HK-2 (cell line): ENCODE measurements at regions not wholly inside any gene's neighbourhood (a gene's known extent, or its start where the extent isn't known, plus 50 kb on each side); places are given as distances from the start of the nearest gene placed in this dataset.
"Not testable (repeated sequence)": the region's sequence is repeated elsewhere in the genome, so short reads cannot be mapped to it uniquely, and the experiment has no call there.

Source experiments
- DNase-seq: peaks from one replicate; pipeline ENCODE4 v3.0.0-alpha.2; 2018; ENCODE audit not compliant: unreplicated experiment

DNA sequence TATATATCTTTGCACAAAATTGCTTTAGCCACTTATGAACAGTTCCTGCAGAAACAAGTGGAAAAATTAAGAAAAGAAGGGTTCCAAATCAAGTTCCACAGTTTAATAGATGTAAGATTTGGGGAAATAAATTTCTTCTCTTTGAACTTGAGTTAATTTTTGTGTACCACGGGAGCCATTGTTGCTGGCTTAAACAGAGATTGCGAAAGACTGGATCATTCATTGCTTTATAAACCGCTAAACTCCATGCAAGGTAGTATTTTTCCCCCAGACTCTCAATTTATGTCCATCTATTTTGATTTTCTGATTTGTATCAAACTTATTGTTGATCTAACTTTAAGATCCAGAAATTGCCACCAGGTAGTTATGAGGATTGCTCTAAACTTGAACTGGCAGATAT is 246.1 kb upstream of the ADGRL4 start:
- no peak for DNase-seq

- no peak for DNase-seq
These were observed 233.3 kb upstream of the ADGRL4 start for GRCh38 chr1:79239840-79240239.

GRCh38 chr1:79235301-79236002 is 228.9 kb upstream of the ADGRL4 start:
- no peak for DNase-seq

GRCh38 chr1:79232818-79233217 is 226.3 kb upstream of the ADGRL4 start:
- DNase-seq = no peak

DNA sequence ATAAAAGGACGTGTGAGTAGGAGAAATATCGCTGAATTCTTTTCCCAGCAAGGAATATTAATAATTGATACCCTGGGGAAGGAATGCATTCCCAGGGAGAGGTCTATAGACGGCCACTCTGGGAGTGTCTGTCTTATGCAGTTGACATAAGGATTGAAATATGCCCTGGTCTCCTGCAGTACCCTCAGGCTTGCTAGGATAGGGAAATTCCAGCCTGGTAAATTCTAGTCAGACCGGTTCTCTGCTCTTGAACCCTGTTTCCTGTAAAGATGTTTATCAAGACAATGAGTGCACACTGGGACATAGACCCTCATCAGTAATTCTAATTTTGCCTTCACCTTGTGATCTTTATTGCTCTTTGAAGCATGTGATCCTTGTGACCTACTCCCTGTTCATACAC is 224.2 kb upstream of the ADGRL4 start:
- not testable (repeated sequence) for DNase-seq

DNA sequence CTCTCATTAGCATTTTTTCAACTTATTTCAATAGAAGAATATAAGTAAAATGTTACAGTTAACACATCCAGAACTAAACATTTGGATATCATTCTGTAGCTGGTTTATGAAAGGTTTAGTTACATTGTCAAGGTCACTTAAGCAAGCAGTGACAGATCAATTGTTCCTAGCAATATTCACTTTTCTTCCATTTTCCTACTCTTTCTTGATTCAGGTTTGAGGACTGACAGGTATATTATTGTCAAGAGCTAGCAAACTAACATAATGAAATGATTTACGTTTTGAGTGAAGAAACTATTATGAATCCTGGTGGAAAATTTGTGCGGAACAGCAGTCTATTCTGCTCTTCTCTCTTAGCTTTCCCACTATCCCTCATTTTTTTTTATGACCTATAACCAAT is 220.4 kb upstream of the ADGRL4 start:
- DNase-seq = no peak

DNA sequence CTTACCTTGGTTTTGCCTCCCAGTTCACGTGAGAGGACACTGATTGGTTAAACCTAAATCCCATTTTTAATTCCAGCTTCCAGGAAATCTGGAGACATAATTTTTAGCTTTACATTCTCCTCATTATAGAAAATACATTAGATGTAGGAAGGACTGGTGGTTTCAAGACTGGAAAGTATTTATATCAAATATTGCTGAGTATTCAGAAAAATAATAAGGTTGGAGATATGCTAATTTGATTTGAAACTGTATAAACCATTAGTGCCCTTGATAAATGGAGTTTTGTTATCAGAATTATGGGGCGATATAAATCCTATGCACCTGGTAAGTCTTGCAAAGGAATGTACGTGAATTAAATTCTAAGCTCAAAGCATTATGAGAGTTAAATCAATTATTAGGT is 218.0 kb upstream of the ADGRL4 start:
- no peak for DNase-seq

DNA sequence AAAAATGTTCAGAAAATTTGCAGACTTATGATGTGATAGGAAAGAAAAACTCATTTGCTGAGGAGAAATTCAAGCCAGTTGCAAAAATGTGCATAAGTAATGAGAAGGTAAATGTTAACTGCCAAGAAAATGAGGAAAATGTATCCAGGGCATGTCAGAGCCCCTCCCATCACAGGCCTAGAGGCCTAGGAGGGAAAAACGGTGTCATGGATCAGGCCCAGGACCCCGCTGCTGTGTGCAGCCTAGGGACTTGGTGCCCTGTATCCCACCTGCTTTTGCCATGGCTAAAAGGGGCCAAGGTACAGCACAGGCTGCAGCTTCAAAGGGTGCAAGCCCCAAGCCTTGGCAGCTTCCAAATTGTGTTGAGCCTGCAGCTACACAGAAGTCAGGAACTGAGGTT is 214.0 kb upstream of the ADGRL4 start:
- no peak for DNase-seq

- DNase-seq = no peak
These were observed 208.8 kb upstream of the ADGRL4 start for GRCh38 chr1:79215311-79215710.

- no peak for DNase-seq
These were observed 201.3 kb upstream of the ADGRL4 start for GRCh38 chr1:79207786-79208185.

DNA sequence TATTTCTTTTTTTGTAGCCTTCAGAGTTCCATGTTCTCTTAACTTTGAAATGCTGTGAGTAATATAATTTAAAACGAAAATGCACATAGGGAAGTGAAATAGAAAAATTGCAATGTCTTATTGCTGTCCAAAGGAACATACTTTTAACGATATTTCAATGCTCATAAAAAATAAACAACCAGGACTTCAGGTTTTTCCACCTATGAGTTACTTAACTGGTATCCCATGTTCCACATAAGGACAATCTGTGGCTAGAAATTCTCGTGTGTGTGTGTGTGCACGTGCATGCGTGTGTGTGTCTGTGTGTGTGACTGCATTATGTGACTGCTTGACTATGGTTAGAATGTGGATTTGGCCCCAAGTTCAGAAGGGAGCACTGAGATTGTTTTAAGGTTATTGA is 200.8 kb upstream of the ADGRL4 start:
- DNase-seq = no peak

- DNase-seq = no peak
These were observed 198.4 kb upstream of the ADGRL4 start for GRCh38 chr1:79204779-79205479.

DNA sequence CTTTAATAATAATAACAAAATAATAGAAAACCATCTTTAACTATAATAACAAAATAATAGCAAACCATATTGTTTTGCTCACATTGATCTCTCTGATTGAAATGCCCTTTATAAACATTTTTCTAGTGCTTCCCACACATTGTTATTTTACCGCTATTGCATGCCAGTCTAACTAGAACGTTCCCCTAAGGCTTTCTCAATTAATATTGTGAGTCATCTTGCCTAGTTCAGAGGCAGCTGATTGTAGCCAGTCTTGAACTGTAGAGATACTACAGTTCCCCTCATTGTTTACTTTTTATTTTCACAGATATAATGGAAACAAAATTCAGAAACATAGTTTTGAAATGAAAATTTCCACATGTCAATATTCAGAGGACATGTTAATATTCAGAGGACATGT is 192.3 kb upstream of the ADGRL4 start:
- no peak for DNase-seq

DNA sequence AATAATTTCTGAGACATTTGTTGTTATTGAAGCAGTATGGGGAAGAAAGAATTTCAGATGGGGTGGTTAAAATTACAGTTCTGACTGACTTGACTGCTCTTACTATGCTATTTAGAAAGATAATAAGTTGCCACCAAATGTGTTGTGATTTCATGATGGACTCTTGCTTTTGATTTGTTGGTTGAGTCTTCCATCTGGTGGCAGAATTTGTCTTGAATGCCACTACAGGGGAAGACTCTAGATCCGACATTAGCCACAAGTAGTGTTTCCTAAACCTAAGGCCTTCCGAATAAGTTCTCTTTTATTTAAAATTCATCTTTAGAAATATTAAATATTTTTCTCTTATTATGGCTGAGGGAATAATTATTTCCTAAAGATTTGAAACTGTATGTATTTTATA is 190.9 kb upstream of the ADGRL4 start:
- no peak for DNase-seq

- DNase-seq = no peak
These were observed 189.7 kb upstream of the ADGRL4 start for GRCh38 chr1:79196211-79196610.

DNA sequence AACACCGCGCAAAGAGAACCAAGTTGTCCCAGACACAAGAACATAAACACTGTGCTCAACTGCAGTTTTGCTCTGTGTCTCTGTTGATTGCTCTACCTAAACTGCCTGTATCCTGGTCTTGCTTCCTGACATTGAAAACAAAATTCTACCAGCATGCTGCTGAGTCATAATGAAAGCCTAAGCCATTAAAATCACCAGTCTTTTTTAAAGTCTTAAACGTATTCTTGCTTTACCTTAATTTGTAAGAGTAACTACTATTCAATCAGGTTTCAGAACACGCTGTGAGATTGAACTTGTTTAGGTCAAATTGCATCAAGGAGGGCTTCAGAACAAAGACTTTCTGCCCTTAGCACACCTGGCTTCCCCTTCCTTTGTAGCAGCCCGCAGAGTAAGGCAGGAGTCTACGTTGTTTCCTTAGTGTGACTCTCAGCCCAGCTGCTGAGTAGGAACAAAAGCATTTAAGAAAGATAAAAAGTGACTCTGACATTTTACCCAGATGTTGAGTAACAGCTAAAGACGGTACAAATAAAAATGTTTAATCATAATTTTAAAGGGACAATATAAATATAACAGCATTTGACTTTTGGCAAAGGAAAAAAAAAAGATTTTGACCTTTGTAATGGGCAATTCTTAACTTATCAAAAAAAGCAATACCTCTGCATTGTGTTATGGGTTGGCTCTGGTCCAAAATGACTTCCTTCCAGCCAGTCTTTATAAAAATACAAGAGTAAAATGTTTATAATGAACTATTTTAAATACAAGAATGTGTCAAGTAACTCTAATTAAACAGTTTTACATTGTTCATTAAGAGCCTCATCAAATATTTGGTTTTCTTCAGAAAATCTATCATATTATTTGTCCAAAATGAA is 186.9 kb upstream of the ADGRL4 start:
- DNase-seq = no peak

GRCh38 chr1:79190074-79190473 is 183.5 kb upstream of the ADGRL4 start:
- no peak for DNase-seq

DNA sequence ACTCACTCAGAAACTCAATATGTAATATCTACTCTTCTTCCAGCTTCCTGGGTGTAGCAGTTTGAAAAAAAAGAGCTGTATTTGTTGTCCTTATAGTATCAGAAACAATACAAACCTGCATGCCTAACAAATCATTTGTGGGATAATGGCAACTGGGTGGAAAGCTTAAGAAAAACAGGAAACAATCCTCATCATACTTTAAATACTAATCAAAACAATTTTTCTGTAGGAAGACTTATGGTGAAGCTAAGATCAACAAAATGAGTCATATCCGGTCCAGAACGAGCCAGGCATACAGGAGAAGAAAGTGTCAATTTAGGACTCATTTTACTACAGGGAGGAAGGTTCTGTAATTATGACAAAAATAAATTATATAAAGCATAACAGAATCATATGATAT is 181.8 kb upstream of the ADGRL4 start:
- DNase-seq = no peak

- no peak for DNase-seq
These were observed 179.7 kb upstream of the ADGRL4 start for GRCh38 chr1:79186260-79186659.

DNA sequence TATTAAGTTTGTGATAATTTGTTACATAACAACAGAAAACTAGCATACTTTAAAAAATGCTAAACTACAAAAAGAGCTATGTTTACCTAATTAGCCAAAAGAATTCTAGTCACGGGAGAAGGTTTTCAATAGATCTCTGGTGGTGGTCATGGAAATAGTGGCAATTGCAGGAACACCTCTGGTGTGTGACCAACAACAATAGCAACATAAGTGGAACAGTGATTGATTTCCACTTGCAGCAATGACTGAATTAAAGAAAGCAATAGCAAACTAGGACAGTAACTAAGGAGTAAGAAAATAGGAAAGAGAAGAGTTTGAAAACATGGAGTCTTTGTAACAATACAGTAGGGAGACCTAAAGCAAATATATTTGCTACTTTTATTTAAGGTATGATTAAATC is 171.3 kb upstream of the ADGRL4 start:
- no peak for DNase-seq

DNA sequence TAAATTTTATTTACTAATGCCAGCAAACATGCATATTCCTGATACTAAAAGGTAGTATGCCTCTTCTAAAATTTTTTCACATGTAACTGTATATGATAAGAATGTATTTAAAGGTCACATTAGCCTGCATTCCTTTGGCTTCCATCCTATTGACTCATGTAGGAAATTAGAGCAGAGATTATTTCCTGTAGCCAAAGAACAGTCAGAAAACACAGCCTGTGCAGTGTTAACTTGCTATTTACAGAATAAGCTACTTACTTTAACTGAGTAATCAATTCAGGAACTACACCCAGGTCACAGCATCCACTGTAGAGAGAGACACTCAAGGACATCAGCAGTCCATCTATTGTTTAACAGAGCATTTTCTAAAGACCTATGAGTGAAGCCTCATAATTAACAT is 154.5 kb upstream of the ADGRL4 start:
- DNase-seq = no peak

GRCh38 chr1:79155991-79156390 is 149.5 kb upstream of the ADGRL4 start:
- no peak for DNase-seq
